Retinal pigment epithelial cell (primary cell): ENCODE measurements at regions not wholly inside any gene's neighbourhood (a gene's known extent, or its start where the extent isn't known, plus 50 kb on each side); places are given as distances from the start of the nearest gene placed in this dataset.

Experiments used
- DNase-seq: peaks from one replicate; pipeline ENCODE4 v3.0.0-alpha.2; 2010; ENCODE audit warnings: low read depth
- H3K4me3 ChIP-seq: 2 replicates; pipeline ENCODE4 v1.5.1; 2011; ENCODE audit warnings: mild to moderate bottlenecking, low read length, control low read depth, moderate library complexity
- TF ChIP-seq, protein P1 (sequence below): conservative IDR thresholded peaks from 2 replicates; pipeline ENCODE4 v1.5.1; 2011; ENCODE audit warnings: low read depth, low read length, control low read depth, inconsistent platforms

DNA sequence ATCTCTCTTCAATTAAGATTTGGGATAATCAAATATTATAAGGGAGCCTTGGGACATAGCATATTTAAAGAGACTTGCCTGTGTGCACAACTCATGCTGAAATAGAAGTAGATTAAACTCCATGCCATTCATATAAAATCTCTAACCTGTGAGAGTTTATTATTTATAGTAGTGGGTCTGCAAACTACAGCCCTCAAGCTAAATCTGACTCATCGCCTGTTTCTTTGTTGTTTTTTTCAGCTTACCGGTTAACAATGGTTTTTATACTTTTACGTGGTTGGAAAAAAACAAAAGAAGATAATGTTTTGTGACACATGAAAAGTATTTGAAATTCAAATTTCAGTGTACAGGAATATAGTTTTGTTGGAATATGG is 61.9 kb upstream of the GHR start:
- no peak overlapping the region for H3K4me3 ChIP-seq
- DNase-seq = no peak
- TF ChIP-seq, protein P1, sequence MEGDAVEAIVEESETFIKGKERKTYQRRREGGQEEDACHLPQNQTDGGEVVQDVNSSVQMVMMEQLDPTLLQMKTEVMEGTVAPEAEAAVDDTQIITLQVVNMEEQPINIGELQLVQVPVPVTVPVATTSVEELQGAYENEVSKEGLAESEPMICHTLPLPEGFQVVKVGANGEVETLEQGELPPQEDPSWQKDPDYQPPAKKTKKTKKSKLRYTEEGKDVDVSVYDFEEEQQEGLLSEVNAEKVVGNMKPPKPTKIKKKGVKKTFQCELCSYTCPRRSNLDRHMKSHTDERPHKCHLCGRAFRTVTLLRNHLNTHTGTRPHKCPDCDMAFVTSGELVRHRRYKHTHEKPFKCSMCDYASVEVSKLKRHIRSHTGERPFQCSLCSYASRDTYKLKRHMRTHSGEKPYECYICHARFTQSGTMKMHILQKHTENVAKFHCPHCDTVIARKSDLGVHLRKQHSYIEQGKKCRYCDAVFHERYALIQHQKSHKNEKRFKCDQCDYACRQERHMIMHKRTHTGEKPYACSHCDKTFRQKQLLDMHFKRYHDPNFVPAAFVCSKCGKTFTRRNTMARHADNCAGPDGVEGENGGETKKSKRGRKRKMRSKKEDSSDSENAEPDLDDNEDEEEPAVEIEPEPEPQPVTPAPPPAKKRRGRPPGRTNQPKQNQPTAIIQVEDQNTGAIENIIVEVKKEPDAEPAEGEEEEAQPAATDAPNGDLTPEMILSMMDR = no peak

- H3K4me3 ChIP-seq = no peak overlapping the region
- DNase-seq = peak; percentile 18
- TF ChIP-seq, protein P1 = no peak
Observed at GRCh38 chr5:42366051-42366450, 57.2 kb upstream of the GHR start.
